Transverse colon (tissue), 4 donors: ENCODE measurements at regions not wholly inside any gene's neighbourhood (a gene's known extent, or its start where the extent isn't known, plus 50 kb on each side); places are given as distances from the start of the nearest gene placed in this dataset.

Source experiments
- CTCF ChIP-seq, 5 experiments: fragments of 200-600 bp in 3 of 5; fragments of 450-650 bp in 2 of 5; sonication (generic) in 3 of 5; IDR thresholded peaks; 1 replicate in 2 of 5; 2 replicates in 3 of 5; pipeline ENCODE4 v1.5.1; 2016 to 2017; ENCODE audit warnings: antibody characterized with exemption in 5 of 5, inconsistent platforms in 3 of 5, mild to moderate bottlenecking in 2 of 5, moderate library complexity in 1 of 5
- EP300 ChIP-seq: sonication (generic); formaldehyde crosslinking; IDR thresholded peaks from one replicate; pipeline ENCODE4 v1.6.1; 2017; ENCODE audit warnings: antibody characterized with exemption, low read depth
- POLR2A ChIP-seq: fragments of 450-650 bp; IDR thresholded peaks from one replicate; pipeline ENCODE4 v1.6.1; 2016; ENCODE audit warnings: antibody characterized with exemption, mild to moderate bottlenecking, moderate library complexity
- POLR2AphosphoS5 ChIP-seq, 3 donors: sonication (generic); formaldehyde crosslinking; IDR thresholded peaks; one replicate each; pipeline ENCODE4 v1.6.1; 2016; ENCODE audit warnings: antibody characterized with exemption in 3 of 3

- no peak for TF ChIP-seq POLR2AphosphoS5 (IDR thresholded peaks at IDR 0.05)
- TF ChIP-seq CTCF (IDR thresholded peaks at IDR 0.05): no peak
- no peak for TF ChIP-seq POLR2A
- TF ChIP-seq EP300: no peak
Measured at GRCh38 chr12:71304306-71304705, 135.3 kb upstream of the LGR5 start.
